GM19468 (cell line): ENCODE measurements at regions not wholly inside any gene's neighbourhood (a gene's known extent, or its start where the extent isn't known, plus 50 kb on each side); places are given as distances from the start of the nearest gene placed in this dataset.

Source experiments
- ATAC-seq: cut with Tn5 transposase; IDR thresholded peaks from one replicate; pipeline ENCODE4 v1.9.1; 2021; ENCODE audit warnings: mild to moderate bottlenecking, moderate library complexity, moderate number of reproducible peaks; ENCODE audit not compliant: unreplicated experiment; ENCODE audit errors: extremely low read depth

DNA sequence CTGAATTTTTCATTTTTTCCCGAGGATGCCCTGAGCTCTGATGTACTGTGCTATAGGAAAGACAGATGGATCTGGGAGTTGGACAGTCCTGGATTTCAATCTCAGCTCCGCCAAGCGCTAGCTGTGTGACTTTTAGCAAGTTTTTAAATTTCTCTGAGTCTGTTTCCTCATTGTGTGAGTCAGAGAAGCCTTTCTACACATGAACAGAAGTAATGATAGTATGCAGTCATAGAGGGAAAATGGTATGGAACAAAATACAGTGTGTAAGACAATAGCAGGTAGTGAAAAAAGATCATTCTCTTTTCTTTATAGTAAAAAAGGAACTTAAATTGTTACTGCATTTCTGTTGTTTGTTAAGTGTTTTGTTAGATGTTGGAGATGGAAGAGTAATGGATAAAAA is 52.4 kb upstream of the PPM1B start:
- ATAC-seq: no peak

DNA sequence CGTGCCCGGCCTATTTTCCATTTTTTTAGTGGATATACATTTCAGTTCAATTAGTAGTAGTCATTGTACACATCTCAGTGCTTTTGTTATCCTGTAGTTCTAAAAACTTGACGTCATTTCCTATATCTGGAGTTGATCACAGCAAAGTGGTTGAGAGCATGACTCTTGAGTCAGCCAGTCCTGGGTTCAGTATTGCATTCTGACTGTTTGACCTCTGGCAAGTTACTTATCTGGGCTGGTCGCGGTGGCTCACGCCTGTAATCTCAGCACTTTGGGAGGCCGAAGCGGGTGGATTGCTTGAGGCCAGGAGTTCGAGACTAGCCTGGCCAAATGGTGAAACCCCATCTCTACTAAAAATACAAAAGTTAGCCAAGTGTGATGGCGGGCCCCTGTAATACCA is 50.4 kb upstream of the PPM1B start:
- ATAC-seq: no peak
